ENCODE measurements at regions not wholly inside any gene's neighbourhood (a gene's known extent, or its start where the extent isn't known, plus 50 kb on each side); places are given as distances from the start of the nearest gene placed in this dataset.

DNA sequence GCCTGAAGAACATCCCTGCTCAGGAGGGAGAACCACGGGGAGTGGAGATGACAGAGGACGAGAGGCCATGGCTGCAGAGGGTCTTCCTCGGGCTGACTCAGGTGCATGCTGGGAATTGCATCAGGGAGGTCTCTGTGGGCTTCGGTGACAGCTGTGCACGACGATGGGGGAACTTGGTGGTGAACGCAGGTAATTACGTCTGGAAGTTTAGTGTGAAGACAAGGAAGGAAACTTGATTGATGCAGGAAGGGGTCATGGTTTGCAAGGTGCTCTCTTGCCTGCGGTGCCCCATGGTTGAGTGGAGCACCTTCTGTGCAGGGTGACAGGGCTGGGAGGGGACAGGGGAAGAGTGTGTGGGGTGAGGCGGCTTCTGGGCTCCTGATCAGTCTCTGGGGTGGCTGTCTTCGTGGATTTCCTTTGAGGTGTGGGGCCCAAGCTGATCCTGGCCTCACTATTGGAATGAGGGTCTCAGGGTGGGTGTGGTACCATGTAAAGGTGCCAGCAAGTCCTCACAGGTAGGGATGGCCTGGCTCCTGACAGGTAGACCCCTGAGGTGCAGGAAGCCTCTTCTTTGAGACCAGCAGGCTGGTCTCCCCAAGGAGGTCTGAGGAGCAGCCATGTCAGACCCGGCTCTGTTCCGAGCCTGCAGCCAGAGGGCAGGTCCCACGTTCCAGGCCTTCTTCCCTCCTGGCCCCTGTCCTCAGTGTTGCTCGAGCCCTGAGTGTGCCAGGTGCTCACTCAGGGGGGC lies 1020.1 kb downstream of the TBC1D22A start:
- no peak for DNase-seq

DNA sequence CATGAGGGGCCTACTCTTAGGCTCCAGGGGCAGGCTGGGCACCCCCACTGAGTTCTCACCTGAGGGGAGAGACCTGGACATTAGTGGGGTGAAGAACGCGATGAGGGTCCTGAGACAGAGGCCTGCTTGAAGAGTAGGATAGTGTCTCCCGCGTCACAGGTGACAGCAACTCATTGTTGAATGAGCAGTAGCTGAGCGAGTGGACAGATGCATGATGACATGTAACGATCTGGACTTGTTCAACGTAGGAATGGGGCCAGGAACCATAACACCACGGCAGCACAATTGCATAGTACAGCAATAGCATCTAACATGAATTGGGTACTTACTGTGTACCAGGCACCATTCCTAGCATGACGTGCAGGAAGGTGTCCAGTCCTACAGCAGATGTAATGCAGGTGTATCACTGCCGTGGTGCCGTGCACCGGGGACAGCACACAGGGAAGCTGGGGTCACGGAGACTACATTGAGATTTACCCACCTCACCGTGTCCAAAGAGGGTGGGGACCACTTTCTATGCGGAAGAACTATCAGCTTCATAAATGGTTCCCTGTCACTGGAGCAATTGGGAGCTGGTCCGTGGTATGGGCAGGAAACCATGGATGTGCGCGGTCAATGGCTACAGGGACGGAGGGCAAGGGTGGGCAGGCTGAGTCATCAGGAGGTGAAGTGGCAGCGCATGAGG lies 1019.1 kb downstream of the TBC1D22A start:
- no peak for DNase-seq

DNA sequence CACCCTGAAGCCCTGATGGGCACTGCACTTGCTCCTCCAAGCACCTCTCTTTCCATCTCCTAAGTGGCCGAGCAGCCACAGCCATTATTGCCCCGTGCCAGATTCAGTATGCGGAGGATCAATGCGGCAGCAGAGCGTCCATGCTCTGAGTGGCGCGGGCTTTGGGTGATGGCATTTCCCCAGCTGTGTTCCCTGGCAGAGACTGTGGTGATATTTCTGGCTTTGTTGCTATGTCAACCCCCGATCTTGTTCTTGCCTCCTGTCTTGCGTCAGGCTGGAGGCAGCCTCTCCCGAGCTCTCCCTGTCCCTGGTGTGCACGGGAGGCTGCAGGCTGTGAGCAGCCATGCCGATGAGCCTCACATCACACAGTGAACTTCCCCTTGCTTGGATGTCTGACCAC lies 1018.6 kb downstream of the TBC1D22A start:
- DNase-seq: no peak

DNA sequence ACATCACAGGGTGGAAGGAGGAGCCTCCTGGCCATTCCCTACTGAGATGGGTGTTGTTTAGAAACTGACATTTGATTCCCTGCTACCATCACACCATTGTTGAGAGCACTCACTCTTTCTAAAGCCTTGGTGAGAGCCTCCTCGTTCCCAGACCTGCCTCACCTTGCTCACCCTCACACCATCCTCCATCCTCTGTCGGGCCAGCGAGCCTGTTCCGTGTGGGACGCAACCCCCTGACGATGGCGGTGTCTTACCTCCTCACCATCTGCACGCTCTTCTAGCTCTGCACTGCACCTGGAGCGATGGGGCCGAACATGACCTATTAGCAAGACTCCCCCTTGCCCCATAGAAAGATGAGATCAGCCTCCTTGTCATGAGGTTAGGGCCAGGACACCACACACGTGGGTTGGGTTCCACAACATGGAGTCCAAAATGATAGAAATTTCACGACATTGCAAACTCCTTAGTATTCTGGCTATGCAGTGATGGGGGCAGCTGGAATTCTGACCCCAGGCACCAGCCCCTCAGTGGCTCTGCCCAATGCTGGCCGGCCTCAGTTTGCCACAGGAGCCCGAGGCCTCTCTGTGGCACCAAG lies 1017.9 kb downstream of the TBC1D22A start:
- no peak for DNase-seq

DNA sequence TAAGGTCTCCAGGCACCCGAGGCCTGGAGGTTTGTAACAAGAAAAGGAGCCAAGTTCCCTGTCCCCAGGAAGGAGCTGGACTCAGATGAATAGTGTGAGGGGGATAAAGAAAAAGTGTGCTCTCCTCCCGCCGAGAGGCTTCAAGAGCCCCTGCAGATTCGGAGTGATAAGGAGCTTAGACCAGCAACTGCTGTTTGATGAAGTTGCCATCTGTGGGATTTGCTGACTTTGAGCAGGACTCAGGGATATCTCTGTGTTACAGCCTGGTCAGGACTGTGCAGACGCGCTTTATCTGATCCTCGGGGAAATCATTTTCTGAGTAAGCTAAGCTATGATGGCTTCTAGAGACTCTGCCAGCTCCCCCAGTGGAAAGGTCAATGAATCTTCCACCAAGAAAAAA lies 1017.0 kb downstream of the TBC1D22A start:
- DNase-seq: no peak

DNA sequence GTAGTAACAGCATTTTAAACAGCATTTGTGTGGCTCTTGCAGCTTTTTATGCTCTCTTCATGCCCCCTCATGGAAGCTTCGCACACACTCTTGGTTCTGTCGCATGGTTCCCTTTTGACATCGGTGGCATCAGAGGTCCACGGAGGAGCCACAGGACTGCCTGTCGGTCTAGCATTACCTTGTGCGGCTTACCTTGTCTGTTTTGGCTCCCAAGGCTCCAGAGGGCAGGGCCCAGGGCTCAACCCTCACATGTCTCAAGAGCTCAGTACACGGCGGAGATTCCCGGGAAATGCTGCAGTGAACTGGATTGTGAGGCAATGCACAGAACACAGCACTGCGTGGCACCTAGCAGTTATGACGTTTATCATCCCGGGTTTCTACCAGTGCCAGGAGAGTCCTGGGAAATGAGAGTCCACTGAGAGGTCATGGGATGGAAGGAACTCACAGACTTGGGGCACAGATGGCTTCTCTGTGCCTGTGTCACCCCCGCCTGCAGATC lies 1015.8 kb downstream of the TBC1D22A start:
- DNase-seq: no peak

DNA sequence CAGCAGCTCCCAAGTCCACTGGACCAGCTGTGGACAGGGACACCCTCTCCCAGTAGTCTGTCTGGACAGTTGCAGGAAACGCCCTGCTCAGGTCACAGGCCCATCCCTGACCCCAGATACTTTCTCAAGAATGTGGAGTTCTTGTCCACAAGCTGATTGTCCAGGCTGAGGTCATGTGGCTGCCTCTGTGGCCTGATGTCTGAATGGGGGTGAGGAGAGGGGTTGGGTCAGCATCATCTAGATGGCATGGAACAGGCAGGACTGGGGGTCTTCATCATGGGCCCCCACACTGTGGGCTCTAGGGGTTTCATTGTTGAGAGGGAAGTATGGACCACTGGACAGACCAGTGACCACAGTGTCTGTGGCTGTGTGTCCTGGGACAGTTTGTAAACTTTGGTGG lies 1015.0 kb downstream of the TBC1D22A start:
- no peak for DNase-seq

DNA sequence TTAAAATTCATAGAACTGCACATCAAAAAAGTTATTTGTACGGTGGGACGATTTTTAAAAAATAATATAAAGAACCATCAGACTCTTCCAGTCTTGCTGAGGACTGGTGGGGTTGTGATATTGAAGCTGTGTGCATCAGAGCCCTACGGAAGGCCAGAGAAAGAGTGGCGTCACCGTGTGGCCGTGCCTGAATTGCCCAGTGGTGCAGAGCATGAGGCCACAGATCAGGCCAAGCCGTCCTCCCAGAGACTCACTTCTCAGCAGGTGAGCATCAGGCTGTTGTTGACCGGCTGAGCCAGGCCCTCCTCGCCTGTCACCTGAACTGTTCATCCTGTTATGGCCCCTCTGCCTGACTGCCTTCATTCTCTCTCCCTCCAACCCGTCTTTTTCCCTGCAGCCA lies 1013.9 kb downstream of the TBC1D22A start:
- no peak for DNase-seq

DNA sequence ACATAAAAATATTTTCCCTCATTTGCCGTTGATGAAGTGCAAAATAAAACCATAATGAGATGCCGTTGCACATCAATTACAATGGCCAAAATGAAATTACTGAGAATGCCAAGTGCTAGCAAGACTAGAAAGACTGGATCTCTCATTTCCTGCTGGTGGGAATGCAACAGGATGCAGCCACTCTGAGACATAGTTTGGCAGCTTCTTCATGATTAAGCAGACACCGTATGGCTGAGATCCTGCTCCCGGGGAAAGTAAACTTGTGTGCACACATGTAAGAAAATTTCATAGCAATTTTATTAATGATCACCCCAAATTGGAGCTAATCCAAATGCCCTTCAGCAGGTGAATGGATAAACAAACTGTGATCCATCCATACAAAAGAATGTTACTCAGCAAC lies 1013.2 kb downstream of the TBC1D22A start:
- DNase-seq: no peak

- no peak for DNase-seq
Observed at GRCh38 chr22:47775191-47775590, 1012.7 kb downstream of the TBC1D22A start.

GRCh38 chr22:47773635-47774034 lies 1011.2 kb downstream of the TBC1D22A start:
- no peak for DNase-seq

DNA sequence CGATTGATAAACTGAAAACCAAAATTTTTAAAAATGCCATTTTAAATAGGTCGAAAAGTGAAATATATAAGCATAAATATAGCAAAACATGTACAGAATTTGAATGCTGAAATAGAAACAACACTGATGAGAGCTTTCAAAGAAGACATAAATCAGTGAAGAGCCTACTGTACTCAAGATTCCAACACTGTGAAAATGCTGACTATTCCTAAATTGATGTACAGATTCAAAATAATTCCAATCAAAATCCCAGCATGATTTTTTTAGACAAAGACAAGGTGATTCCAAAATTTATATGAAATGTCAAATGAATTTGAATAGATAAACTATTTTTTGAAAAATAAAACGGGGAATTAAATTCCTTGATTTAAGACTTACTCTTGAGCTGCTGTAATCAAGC lies 1010.4 kb downstream of the TBC1D22A start:
- no peak for DNase-seq

DNA sequence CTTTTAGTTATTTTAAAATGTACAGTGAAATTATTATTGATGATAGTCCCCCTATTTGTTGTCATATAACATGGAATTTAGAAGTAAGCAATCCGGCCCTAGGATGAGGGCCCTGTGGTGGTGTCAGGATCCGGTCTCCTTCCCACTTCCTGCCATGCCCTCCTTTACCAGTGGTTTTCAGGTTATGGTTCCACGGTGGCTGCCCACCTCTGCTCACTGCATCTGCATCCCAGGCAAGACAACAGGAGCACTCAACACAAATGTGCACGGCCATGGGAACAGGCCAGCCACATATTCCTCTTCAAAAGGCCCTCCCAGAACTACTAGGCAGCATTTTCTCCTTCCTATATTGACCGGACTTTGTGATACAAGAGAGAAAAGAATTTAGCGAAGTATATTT lies 1007.2 kb downstream of the TBC1D22A start:
- no peak for DNase-seq

DNA sequence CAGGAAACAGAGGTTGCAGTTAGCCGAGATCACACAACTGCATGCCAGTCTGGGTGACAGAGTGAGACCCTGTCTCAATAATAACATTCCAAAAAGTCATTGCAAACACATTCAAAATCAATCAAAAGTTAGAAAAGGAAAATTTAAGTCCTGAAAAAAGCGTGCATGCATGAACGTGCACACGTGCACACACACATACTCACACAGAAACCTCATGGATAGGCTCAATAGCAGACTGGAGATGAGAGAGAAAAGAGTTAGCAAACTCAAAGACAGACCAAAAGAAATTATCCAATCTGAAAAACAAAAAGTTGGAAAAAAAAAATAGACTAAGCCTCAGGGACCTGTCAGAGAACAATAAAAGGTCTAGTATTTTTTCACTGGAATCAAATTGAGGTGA lies 1005.6 kb downstream of the TBC1D22A start:
- DNase-seq: no peak

DNA sequence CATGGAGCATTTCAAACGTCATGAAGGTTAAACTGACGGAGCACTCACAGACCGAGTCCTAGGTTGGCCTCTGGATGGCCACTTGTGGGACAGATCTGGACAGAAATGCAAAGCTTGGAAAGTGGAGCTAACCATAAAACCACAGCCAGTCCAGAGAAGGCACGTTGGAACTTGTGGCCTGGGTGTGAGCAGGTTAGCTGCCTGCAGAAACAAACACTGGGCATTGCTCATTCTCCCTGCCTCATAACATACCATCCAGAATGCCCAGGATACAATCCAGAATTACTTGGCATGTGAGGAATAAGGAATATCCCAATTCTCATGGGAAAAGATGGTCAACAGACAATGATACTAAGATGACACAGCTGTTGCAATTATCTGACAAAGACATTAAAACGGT lies 1005.0 kb downstream of the TBC1D22A start:
- no peak for DNase-seq

GRCh38 chr22:47765757-47766156 lies 1003.3 kb downstream of the TBC1D22A start:
- no peak for DNase-seq

GRCh38 chr22:47762141-47762540 lies 999.7 kb downstream of the TBC1D22A start:
- no peak for DNase-seq

DNA sequence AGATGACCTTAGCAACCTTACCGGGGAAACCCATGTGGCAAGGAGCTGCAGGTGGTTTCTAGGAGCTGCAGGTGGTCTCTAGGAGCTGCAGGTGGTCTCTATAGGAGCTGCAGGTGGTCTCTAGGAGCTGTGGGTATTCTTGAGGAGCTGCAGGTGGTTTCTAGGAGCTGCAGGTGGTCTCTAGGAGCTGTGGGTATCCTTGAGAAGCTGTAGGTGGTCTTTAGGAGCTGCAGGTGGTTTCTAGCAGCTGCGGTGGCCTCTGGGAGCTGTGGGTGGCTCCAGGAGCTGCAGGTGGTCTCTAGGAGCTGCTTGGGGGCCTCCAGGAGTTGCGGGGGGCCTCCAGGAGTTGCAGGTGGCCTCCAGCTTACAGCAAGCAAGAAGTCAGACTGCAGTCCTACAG lies 997.5 kb downstream of the TBC1D22A start:
- no peak for DNase-seq

GRCh38 chr22:47757741-47758140 lies 995.3 kb downstream of the TBC1D22A start:
- no peak for DNase-seq

- DNase-seq: no peak
Observed at GRCh38 chr22:47750086-47750485, 987.6 kb downstream of the TBC1D22A start.

- no peak for DNase-seq
Observed at GRCh38 chr22:47748957-47749356, 986.5 kb downstream of the TBC1D22A start.

DNA sequence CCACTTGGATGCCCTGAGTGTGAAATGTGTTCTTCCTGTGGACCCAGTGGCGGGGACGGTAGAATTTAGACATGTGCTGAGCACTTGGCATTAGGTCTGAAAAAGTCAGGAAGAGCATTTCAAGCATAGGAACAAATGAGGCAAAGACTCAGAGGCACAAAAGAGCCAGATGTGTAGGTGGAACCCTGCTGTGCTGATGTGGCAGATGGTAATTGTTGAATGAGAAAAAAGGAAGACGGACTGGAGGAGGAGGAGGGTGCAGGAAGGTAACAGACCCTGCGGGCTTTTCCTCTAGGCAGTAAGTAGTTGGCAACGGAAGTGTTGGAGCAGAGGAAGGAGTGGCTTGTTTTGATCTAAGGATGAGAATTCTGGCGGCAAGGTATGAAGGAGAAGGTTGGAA lies 985.8 kb downstream of the TBC1D22A start:
- DNase-seq: no peak

DNA sequence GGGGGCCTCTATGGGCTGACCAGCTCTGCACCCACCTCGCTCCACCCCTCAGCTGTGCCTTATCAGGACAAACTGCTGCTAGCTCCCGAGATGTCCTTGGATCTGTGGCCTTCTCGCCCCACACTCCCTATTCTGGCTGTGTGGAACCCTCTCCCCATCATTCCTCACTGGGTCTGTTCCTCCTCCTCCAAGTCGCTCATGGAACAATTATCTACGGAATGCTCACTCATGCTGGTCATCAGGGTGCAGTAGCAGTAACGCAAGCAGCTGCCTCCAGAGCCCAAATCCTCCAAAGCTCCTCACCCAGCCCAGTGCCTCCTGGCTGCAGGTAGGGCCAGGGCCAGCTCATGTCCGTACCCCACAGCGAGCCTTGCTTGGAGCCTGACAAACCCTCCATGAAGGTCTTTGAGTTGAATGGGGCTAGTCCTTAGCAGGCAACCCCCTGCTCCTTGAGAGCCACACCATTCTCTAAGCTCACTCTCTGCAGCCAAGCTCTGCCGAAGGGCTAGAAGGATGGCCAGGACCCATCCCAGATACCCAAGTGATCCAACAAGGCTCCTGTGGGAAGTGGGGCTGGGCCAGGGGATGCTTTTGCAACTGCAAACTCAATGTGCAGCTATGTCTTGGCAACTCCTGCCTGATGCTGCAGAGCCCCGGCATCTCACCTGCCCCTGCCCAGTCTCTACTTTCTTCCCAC lies 977.8 kb downstream of the TBC1D22A start:
- DNase-seq: no peak
